ENCODE measurements at regions not wholly inside any gene's neighbourhood (a gene's known extent, or its start where the extent isn't known, plus 50 kb on each side); places are given as distances from the start of the nearest gene placed in this dataset.

DNA sequence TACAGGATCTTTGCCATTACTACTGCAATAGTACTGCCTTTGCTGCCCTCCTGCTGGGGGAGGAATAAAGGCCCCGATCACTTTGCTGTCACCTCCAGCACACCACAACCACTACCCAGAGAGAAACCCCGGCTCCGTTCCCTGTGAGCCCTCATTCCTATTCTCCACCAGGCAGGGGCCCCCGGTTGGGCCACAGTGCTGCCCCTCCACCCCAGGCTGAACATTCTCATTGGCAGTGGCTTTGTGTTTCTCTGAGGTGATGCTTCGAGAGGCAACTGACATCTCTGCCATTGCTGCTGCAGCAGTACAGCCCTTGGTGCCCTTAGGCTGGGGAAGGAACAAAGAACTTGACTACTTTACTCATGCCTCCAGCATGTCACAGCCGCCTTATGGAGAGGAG is 612.9 kb upstream of the EPHA6 start:
- TF ChIP-seq, protein P1, sequence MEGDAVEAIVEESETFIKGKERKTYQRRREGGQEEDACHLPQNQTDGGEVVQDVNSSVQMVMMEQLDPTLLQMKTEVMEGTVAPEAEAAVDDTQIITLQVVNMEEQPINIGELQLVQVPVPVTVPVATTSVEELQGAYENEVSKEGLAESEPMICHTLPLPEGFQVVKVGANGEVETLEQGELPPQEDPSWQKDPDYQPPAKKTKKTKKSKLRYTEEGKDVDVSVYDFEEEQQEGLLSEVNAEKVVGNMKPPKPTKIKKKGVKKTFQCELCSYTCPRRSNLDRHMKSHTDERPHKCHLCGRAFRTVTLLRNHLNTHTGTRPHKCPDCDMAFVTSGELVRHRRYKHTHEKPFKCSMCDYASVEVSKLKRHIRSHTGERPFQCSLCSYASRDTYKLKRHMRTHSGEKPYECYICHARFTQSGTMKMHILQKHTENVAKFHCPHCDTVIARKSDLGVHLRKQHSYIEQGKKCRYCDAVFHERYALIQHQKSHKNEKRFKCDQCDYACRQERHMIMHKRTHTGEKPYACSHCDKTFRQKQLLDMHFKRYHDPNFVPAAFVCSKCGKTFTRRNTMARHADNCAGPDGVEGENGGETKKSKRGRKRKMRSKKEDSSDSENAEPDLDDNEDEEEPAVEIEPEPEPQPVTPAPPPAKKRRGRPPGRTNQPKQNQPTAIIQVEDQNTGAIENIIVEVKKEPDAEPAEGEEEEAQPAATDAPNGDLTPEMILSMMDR (IDR thresholded peaks at IDR 0.05) = no peak
- TF ChIP-seq POLR2A (IDR thresholded peaks at IDR 0.05) = no peak

Measured in thyroid gland (tissue), 4 donors.